Heart left ventricle (tissue), 13 donors: ENCODE measurements at regions not wholly inside any gene's neighbourhood (a gene's known extent, or its start where the extent isn't known, plus 50 kb on each side); places are given as distances from the start of the nearest gene placed in this dataset.

Experiments used
- POLR2A ChIP-seq, 2 donors: fragments of 450-650 bp; IDR thresholded peaks; one replicate each; pipeline ENCODE4 v1.6.1; 2017; ENCODE audit warnings: antibody characterized with exemption in 2 of 2, mild to moderate bottlenecking in 2 of 2, moderate library complexity in 2 of 2
- TF ChIP-seq, protein P1 (sequence below), 12 donors: fragments of 200-600 bp; sonication (generic) in 4 of 12; IDR thresholded peaks; one replicate each; pipeline versions ENCODE4 v1.5.0 to v1.8.0; 2018 to 2022; ENCODE audit warnings: antibody characterized with exemption in 12 of 12, mild to moderate bottlenecking in 5 of 12
- donor health status: ischemic (EF 13 %, LVEDD 7.1; RV severe dilation, severe dysfunction).
- donor health status: DM: no; HTN: yes; CAD: no.
- donor health status: DM: no; HTN: no; CAD: no.
- donor health status: ischemic (EF 25% LVEDD 6.9; RV normal size, moderate dysfunction).
- donor health status: ischemic (EF 25% LVEDD 5.7; RV mildly dilated, moderate dysfunction).
- donor health status: ischemic (EF 35%, LVEDD 5.7; RV mildly dilated, moderate dysfunction).
- donor health status: nonischemic (EF 11% LVEDD 7.7; RV severe dilation, severe dysfunction).
- donor health status: DM: yes; HTN: yes; CAD: no.
- donor health status: PGD.
- donor health status: ischemic (EF 29% LVEDD 5.4; RV normal size, mild dysfunction).
- donor health status: nonischemic (EF 23%, LVEDD 6.1; RV moderate dilation, normal function).

- no peak for TF ChIP-seq POLR2A (IDR thresholded peaks at IDR 0.05)
- TF ChIP-seq, protein P1, sequence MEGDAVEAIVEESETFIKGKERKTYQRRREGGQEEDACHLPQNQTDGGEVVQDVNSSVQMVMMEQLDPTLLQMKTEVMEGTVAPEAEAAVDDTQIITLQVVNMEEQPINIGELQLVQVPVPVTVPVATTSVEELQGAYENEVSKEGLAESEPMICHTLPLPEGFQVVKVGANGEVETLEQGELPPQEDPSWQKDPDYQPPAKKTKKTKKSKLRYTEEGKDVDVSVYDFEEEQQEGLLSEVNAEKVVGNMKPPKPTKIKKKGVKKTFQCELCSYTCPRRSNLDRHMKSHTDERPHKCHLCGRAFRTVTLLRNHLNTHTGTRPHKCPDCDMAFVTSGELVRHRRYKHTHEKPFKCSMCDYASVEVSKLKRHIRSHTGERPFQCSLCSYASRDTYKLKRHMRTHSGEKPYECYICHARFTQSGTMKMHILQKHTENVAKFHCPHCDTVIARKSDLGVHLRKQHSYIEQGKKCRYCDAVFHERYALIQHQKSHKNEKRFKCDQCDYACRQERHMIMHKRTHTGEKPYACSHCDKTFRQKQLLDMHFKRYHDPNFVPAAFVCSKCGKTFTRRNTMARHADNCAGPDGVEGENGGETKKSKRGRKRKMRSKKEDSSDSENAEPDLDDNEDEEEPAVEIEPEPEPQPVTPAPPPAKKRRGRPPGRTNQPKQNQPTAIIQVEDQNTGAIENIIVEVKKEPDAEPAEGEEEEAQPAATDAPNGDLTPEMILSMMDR (IDR thresholded peaks at IDR 0.05) = no peak
These were observed 65.5 kb upstream of the CREB5 start for GRCh38 chr7:28346676-28347363.
